NCI-H2107 (cell line): ENCODE measurements at regions not wholly inside any gene's neighbourhood (a gene's known extent, or its start where the extent isn't known, plus 50 kb on each side); places are given as distances from the start of the nearest gene placed in this dataset.
A peak's percentile ranks its signal among the peaks of the same experiment; 100 is the strongest.

Source experiments
- DNase-seq: peaks from one replicate; lab custom pipeline; 2025; lab: John Stamatoyannopoulos, UW

DNA sequence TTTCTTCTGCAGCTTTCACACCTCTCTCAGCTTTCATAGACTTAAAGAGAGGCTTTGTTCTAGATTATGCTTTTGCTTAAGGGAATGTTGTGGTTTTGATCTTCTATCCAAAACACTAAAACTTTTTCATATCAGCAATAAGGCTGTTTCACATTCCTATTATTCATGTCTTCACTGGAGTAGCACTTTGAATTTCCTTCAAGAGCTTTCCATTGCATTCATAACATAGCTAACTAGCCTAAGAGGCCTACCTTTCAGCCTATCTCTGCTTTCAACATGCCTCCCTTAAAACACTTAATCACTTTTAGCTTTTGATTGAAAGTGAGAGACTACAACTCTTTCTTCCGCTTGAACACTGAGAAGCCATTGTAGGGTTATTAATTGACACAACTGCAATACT lies 1117.0 kb upstream of the PHF14 start:
- no peak for DNase-seq

DNA sequence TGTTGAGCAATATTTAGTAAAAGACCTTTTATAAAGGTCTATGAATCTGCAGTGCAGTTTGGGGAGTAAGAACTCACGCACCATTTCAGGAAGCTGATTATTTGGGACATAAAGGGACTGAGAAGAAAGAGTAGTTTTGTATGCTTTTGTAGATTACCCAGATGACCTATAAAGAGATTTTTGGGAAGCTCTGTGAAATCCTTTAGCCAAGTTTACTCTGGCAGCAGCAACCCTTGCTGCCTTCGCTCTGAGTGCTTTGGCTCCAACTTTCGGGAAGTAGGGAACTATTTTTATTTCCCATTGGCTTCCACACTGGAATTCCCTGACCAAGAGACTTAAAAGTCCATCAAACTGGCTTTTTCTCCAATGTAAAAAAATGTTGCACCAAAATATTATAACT lies 1110.1 kb upstream of the PHF14 start:
- no peak for DNase-seq

DNA sequence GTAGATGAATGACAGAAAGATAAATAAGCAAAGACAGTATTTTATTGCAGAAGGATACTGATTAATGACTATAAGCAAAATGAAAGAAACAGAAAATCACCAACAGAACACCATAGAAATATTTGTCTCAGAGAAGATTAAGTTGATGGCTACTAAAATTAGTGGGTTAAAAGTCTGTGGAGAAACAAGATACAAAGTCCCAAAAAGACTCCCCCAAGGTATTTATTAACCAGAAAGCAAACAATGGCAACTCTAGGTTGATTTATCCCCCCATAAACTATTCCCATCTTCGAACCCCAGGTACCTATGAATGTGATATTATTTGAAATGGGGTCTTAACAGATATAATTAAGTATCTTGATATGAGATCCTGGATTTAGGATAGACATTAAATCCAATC lies 1104.5 kb upstream of the PHF14 start:
- no peak for DNase-seq

DNA sequence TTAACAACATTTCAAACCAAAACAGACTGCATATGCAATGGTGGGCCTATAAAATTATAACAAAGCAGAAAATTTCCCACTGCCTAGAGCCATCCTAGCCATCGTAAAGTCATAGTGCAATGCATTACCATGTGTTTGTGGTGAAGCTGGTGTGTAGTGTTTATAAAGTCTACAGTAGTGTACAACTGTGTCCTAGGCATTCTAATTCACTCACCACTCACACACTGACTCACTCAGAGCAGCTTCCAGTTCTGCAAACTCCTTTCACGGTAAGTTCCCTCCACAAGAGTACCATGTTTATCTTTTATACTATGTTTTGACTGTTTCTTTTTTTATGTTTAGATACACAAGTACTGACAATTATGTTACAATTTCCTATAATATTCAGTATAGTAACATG lies 1104.1 kb upstream of the PHF14 start:
- DNase-seq: no peak

DNA sequence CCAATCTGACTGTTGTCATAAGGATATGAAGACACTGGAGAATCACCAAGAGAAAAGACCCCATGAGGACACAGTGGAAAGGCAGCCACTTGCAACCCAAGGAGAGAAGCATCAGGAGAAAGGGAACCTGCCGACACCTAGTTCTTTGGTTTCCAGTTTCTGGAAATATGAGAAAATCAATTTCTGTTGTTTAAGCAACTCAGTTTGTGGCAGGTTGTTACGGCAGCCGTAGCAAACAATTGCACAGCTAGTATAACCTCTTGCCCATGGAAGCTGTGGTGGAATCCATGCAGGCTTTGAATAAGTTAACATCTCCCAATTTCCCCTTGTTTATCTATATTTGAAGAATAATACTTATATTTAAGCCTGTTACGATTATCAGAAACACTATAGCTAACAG lies 1103.0 kb upstream of the PHF14 start:
- DNase-seq: no peak

DNA sequence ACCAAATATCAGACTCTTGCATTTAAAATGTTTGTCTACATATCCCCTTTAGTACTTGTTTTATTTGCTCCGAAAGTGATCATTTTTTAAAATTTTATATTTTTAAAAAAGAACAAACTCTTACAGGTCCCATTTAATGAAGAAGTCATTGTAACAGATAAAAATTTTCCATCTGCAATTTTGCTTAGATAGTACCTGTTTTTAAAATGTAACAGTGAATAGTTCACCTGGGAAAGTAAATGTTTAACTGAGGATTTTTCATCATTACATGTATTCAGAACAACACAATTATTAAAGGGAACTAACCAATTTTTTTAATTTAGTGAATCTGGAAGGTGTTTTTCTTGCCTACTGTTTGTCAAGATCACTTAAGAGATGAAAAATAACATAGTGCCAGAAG lies 1099.5 kb upstream of the PHF14 start:
- no peak for DNase-seq

DNA sequence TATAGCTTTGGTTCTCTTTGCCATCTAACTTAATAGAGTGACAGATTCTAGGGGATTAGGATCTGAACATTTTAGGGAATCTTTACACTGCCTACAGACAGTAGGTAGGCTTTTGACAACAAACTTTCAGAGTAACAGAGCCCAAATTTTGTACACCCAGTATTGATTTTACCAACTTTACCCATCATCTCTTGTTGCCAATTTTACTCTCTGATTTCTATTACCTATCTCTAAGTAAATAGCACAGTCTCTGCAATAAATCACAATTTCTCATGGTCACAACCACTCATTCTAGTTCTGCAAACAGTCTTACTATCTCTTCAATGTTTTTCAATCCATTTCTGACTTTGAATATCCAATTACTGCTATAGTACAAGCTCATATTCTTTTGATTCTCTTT lies 1097.6 kb upstream of the PHF14 start:
- no peak for DNase-seq

DNA sequence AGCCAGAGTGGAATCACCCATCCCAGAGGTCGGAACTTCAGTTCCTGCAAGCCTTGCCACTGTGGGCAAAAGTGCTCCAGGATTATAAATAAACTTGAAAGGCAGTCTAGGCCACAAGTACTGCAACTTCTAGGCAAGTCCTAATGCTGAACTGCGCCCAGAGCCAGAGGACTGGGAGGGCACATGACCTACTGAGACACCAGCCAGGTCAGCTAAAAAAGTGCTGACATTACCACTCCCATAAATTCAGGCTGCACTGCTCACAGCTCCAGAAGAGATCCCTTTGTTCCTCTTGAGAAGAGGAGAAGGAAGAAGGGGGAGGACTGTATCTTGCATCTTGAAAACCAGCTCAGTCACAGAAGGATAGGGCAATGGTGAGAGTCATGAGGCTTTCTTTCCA lies 1084.1 kb upstream of the PHF14 start:
- no peak for DNase-seq

DNA sequence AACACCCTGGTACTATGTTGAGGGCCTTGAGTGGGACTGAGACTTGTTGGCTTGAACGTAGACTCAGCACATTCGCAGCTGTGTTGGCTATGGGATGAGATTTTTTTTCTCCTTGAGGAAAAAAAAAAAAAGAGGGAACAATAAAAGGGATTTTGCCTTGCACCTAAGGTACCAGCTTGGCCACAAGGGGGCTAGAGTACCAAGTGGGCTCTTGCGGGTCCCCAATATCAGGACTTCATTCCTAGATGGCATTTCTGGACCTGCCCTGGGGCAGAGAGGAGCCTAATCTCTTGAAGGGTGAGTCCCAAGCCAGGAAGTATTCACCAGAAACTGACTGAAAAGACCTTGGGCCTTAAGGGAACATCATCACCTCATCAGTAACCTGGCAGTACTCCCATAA lies 1083.6 kb upstream of the PHF14 start:
- no peak for DNase-seq

DNA sequence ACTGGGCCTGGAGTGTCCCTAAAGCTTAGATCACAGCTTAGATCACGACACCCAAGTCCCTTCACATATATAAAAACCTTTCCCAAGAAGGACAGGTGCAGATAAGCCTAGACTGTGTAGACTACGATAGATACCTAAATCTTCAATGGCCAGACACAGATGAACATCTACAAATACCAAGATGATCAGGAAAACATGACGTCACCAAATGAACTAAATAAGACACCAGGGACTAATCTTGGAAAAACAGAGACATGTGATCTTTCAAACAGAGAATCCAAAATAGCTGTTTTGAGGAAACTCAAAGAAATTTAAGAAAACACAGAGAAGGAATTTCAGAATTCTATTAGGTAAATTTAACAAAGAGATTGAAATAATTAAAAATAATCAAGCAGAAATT lies 1082.6 kb upstream of the PHF14 start:
- DNase-seq: no peak

DNA sequence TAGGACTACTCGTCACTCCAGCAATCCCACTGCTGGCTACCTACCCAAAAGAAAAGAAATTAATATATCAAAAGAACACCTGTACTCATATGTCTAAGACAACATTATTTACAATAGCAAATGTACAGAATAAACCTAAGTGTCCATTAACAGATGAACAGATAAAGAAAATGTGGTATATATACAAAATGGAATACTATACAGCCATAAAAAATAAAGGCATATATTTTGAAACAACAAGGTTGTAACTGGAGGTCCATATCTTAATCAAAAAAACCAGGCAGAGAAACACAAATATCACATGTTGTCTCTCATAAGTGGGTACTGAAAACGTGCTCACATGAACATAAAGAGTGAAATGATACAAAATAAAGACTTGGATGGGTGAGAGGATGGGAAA lies 1073.3 kb upstream of the PHF14 start:
- no peak for DNase-seq

DNA sequence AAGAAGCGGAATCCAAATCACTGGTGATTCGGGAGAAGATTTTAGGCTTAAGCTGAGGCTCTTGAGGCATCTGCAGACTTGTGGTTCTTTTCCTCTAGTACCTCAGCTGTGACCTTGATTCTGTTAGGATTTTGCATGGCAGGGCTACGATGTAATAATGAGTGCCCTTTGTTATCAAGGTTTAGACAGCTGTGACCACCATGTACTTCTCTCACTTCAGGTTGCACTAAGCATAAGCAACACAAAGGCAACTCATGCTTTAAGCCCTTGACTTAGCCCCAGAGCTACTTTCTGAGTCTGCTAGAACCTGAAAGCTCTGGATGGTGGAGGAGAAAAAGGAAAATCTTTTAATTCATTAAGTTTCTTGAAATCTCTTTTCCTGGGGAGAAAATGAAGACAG lies 1052.3 kb upstream of the PHF14 start:
- no peak for DNase-seq

DNA sequence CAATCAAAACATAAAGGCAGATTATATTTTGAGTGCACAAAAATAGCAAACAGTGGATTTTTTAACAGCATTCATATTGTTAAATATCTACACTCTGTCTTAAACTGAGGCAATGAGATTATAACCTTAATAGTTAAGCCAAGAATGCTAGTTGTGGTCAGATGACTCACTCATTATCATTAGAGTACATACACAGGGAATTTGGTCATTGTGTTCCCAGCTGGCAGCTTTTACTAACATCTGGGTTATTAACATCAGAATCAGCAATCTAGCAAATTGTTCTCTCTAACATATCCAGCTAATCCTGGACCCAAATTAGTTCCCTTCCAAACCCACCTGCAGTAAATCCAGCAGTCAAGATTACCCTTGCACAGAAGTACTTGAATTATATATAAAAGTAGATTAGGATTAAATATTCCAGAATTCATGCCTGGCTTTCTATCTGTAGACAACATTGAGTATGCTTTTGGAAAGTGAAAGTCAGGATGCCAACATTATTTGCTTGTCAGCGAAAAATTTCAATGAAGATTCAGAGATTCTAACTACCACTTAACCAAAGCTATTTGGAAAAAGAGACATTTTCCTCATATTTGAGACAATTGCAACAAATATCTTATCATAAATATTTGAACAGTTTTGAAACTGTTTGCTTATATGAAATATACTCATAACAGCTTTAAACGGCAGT lies 1035.6 kb upstream of the PHF14 start:
- DNase-seq: no peak

DNA sequence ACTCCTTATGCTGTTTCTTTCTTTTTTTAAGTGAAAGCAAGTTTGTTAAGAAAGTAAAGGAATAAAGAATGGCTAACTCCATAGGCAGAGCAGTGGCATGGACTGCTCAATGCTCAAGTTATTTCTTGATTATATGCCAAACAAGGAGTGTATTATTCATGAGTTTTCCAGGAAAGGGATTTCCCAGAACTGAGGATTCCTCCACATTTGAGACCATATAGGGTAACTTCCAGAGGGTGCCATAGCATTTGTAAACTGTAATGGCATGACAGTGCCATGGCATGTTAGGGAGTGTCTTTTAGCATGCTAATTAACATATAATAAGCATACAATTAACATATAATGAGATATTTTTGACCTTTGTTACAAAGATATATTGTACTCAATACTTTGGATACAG lies 1034.5 kb upstream of the PHF14 start:
- DNase-seq: no peak

DNA sequence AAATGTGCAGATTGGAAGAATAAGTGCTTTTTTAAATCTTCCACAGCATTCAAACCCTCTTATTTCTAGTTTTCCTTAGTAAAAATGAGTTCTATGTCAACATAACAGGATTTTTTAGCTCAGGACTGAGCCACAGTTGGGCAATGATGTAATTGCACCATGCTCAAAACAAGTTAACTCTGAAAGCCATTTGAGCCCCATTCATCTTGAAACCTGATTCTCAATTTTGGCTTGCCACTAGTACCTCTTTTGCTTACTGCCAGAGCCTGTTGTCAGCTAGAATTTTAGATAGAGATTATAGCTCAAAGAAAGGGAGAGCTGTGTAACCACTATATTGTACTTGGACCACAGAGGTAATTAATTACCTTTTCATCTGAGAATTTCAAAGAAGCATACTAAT lies 1028.5 kb upstream of the PHF14 start:
- peak; percentile 75 for DNase-seq

DNA sequence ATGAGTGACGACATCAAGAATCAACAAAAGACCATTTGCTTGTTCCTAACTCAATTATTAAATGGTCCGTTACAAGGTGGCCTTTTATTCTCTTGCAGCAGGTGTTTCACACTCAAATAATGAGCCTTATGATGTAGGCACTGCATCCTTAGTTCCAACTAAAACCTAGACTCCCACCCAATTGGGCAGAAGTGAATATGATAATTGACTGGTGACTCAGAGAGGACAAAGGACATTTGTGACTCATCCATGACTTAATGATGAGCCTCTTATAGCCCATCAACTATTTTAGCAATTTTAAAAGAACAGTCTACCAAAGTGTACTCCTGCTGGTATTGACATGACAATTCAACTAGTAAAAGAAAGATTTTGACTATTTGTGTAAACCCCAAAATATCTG lies 1027.8 kb upstream of the PHF14 start:
- peak; percentile 70 for DNase-seq

DNA sequence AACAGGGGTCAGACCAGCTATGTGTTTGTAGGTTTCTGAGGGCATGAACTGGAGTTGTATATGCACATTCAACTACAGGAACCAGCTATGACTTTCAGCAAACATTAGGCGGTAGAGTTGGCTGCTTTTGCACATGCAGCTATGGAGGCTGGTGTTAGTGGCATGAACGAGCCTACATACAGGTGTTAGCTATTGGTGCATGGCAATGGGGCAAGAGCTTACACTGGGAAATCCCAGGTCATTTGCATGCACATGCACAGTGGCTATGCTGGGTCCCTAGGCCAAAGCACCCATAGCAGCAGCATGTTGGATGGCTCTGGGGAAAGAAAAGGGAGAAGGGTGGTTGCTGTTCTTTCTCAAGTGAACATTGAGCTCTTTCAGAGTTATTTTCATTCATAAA lies 1018.5 kb upstream of the PHF14 start:
- no peak for DNase-seq

DNA sequence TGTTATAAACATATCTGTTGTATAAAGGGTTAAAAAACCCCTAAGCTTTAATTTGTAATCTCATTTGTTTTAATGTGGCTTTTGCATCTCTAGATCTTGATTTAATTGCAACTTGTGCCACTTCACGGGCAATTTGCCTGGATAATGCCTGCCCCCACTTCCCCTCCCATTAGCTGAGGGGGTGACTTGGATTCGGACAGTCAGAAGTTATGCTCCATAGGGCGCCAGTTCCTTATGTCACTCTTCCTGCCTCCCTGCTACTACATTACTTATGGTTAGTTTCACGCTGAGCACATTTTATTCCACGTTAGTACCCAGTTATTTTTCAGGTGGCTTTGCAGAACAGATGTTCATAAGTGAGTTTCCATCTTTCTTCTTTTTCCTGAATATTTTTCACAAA lies 1015.2 kb upstream of the PHF14 start:
- no peak for DNase-seq

DNA sequence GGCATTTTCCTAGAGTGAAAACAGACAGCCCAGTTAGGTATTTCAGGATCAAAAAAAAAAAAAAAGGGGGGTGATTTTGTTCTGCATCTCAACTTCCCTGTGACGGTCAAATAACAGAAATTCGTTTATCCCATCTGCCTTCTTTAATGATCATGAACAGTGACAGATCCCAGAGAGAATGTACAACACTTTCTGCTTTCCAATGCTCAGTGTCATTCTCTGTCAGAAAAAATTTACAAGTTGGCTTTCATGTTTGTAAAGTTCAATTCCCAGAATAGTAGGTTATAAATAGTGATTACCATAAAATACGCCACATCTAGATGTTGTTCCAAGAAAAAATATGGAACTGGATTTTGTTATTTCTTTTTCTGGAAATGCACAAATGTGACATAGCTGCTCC lies 1013.2 kb upstream of the PHF14 start:
- DNase-seq: no peak

DNA sequence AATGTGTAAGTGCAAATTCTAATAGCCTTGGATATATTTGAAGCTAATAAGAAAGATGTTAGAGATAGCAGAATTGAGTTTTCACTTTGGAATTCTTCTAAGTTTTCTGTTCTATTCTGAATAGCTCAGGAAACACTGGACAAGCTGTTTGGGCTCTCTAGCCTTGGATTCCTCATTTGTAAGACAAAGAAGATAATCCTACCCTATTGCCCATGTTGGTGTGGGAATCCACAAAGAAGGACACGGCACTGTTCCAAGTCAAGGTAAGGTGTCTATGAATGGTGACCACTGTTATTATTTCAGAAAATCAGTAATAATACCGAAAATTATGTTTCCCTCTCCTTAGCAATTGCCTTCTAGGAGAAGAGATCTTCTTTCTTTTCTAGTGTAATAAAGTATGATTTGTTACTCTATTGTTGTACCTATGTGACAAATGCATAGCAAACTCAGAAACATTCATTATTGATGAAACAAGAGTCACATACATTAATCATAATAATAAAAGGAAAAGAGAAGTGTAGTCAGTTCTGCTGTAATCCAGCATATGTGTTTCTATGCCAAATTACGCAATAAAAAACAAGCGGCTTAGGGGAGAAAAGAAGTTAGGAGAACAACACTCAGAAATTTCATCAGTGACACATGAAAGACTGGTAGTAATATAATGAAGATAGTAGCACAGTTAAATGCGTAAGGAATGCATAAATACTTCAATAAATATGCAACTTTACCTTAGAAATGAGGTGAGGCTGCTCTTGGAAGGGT lies 1012.3 kb upstream of the PHF14 start:
- no peak for DNase-seq

DNA sequence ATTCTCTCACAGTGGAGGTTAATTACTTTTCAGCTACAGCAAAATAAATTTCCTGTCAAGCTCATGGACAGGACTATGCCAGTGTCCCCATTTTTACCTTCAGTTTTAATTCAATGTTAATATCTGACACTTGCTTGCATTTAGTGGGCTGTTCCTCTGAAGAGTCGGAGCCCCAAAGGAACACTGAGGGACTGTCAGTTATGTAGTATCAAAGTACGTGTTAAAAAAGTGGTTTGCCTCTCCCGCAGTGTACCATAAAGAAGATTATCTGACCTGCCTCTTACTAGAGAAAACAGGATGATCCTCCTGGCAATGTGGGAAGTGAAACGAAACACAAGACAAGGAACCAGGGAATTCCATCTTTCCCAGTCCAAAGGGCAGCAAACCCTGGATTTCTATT lies 1010.9 kb upstream of the PHF14 start:
- no peak for DNase-seq

DNA sequence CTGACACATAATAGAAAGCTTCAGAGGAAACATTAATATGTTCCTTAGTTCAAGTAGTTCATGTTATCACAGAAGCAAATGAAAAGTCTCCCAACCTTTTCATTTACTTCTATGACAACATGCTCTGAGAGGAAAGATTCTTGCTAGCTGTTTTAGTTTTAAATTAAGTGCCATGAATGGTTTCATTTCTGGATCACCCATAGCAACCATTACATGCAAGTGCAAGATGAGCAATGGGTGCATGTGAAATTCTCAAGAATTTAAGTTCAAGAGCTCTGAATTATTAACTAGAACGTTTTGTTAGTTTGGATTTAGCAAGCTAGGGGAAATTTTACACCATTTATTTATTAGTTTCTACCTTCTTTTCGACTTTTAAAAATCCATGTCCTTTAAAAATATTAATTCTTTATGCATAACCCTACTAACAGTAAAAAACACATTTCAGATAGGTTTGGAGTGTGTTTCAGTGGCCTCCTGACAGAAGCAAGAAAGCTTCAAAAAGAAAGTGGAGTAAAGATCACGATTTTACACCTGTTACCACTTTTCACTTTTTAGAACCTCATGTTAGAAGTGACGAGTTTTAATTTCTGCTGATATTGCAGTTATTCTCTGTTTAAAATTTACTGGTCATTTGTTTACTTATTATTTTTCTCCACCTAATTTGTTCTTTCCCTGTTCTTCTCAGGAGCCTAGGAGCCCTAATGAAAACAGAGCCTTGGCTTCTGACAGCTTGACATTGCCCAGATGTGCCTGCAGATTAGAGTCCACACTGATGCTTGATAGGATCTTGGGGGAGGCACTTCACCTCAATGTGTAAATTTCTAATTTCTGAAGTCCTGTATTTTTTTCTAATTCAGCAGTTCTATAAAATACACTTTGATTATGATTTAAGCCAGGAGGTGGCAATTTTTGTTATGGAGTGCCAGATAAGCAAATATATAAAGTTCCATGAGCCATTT lies 995.3 kb upstream of the PHF14 start:
- DNase-seq: no peak
